ENCODE measurements at regions not wholly inside any gene's neighbourhood (a gene's known extent, or its start where the extent isn't known, plus 50 kb on each side); places are given as distances from the start of the nearest gene placed in this dataset.
A peak's percentile ranks its signal among the peaks of the same experiment; 100 is the strongest.
"Not testable (repeated sequence)": the region's sequence is repeated elsewhere in the genome, so short reads cannot be mapped to it uniquely, and the experiment has no call there.

- no peaks in the 10 kb centered on the region for H3K4me1 ChIP-seq (ENCODE audit: control insufficient read depth in 2 of 3, insufficient read depth in 2 of 3, low read depth in 1 of 3, low read length in 3 of 3)
- H3K36me3 ChIP-seq (ENCODE audit: control insufficient read depth in 2 of 3, insufficient read depth in 3 of 3, low read length in 3 of 3), result no peaks in the 10 kb centered on the region
- intact Hi-C loops (cut with DNase I), result no loop called here
- no peak for FAIRE-seq
- no peak overlapping the region for H3K4me3 ChIP-seq (ENCODE audit: low read length in 3 of 3)
- no peaks in the 10 kb centered on the region for H3K27me3 ChIP-seq (ENCODE audit: control insufficient read depth, insufficient read depth, low read length)
- no peak overlapping the region for H3K9ac ChIP-seq (ENCODE audit: low read length in 3 of 3)
- H3K9me3 ChIP-seq (ENCODE audit: control insufficient read depth in 2 of 3, insufficient read depth in 1 of 3, low read length in 3 of 3), result no peaks in the 10 kb centered on the region
- no peak for TF ChIP-seq CTCF (IDR thresholded peaks at IDR 0.05; ENCODE audit: borderline replicate concordance, extremely low read depth, insufficient read depth)
- DNase-seq, result no peak
- H3K27ac ChIP-seq (ENCODE audit: low read depth in 2 of 2, low read length in 2 of 2), result no peak overlapping the region
These were observed 199.6 kb upstream of the IRS2 start for GRCh38 chr13:109985871-109986450.

GRCh38 chr13:109983447-109983846 lies 197.1 kb upstream of the IRS2 start:
- no peak for TF ChIP-seq CTCF (IDR thresholded peaks at IDR 0.05; ENCODE audit: borderline replicate concordance, extremely low read depth, insufficient read depth)
- Histone ChIP-seq H3K4me3 (ENCODE audit: low read length in 3 of 3) (no peak overlapping the region), H3K9me3 (ENCODE audit: control insufficient read depth in 2 of 3, insufficient read depth in 1 of 3, low read length in 3 of 3) (no peaks in the 10 kb centered on the region), H3K27me3 (ENCODE audit: control insufficient read depth, insufficient read depth, low read length) (no peaks in the 10 kb centered on the region), H3K9ac (ENCODE audit: low read length in 3 of 3) (no peak overlapping the region), H3K36me3 (ENCODE audit: control insufficient read depth in 2 of 3, insufficient read depth in 3 of 3, low read length in 3 of 3) (no peaks in the 10 kb centered on the region), H3K27ac (ENCODE audit: low read depth in 2 of 2, low read length in 2 of 2) (no peak overlapping the region), H3K4me1 (ENCODE audit: control insufficient read depth in 2 of 3, insufficient read depth in 2 of 3, low read depth in 1 of 3, low read length in 3 of 3) (no peaks in the 10 kb centered on the region)
- intact Hi-C loops (cut with DNase I), result no loop called here
- peak in 2 of 5 donors; percentile 7 to 8 for DNase-seq
- no peak for FAIRE-seq

- Histone ChIP-seq H3K27ac (ENCODE audit: low read depth in 2 of 2, low read length in 2 of 2) (no peak overlapping the region), H3K9me3 (ENCODE audit: control insufficient read depth in 2 of 3, insufficient read depth in 1 of 3, low read length in 3 of 3) (no peaks in the 10 kb centered on the region), H3K4me1 (ENCODE audit: control insufficient read depth in 2 of 3, insufficient read depth in 2 of 3, low read depth in 1 of 3, low read length in 3 of 3) (no peaks in the 10 kb centered on the region), H3K36me3 (ENCODE audit: control insufficient read depth in 2 of 3, insufficient read depth in 3 of 3, low read length in 3 of 3) (no peaks in the 10 kb centered on the region), H3K27me3 (ENCODE audit: control insufficient read depth, insufficient read depth, low read length) (no peaks in the 10 kb centered on the region), H3K9ac (ENCODE audit: low read length in 3 of 3) (no peak overlapping the region), H3K4me3 (ENCODE audit: low read length in 3 of 3) (no peak overlapping the region)
- intact Hi-C loops (cut with DNase I), result no loop called here
- no peak for TF ChIP-seq CTCF (IDR thresholded peaks at IDR 0.05; ENCODE audit: borderline replicate concordance, extremely low read depth, insufficient read depth)
- no peak for DNase-seq
- FAIRE-seq, result no peak
These were observed 194.6 kb upstream of the IRS2 start for GRCh38 chr13:109981000-109981399.

GRCh38 chr13:109979676-109980075 lies 193.3 kb upstream of the IRS2 start:
- intact Hi-C loops (cut with DNase I); H3K4me1 ChIP-seq (ENCODE audit: control insufficient read depth in 2 of 3, insufficient read depth in 2 of 3, low read depth in 1 of 3, low read length in 3 of 3); H3K4me3 ChIP-seq (ENCODE audit: low read length in 3 of 3); H3K9me3 ChIP-seq (ENCODE audit: control insufficient read depth in 2 of 3, insufficient read depth in 1 of 3, low read length in 3 of 3); FAIRE-seq; H3K36me3 ChIP-seq (ENCODE audit: control insufficient read depth in 2 of 3, insufficient read depth in 3 of 3, low read length in 3 of 3); DNase-seq; H3K9ac ChIP-seq (ENCODE audit: low read length in 3 of 3); H3K27me3 ChIP-seq (ENCODE audit: control insufficient read depth, insufficient read depth, low read length); H3K27ac ChIP-seq (ENCODE audit: low read depth in 2 of 2, low read length in 2 of 2): not testable (repeated sequence)

Data from kidney (tissue), 13 donors.